CD8-positive, alpha-beta memory T cell (primary cell): ENCODE measurements at regions not wholly inside any gene's neighbourhood (a gene's known extent, or its start where the extent isn't known, plus 50 kb on each side); places are given as distances from the start of the nearest gene placed in this dataset.

Experiments used
- CTCF ChIA-PET: fragments of 350-600 bp; sonication (Branson Sonifier 250); formaldehyde crosslinking; loops from one replicate; lab custom pipeline; 2021; ENCODE audit warnings: antibody characterized with exemption; lab: Charles Lee
- POLR2A ChIA-PET: fragments of 350-600 bp; sonication (Branson Sonifier 250); formaldehyde crosslinking; loops from one replicate; lab custom pipeline; 2021; ENCODE audit warnings: antibody characterized with exemption; lab: Charles Lee
- DNase-seq, 5 donors: peaks; one replicate each; pipeline versions ENCODE4 v3.0.0 to v3.0.0-alpha.2; 2020 to 2022; ENCODE audit warnings: mixed read lengths in 1 of 5
- H3K27ac ChIP-seq: one replicate; pipeline ENCODE4 v1.7.0; 2013; ENCODE audit warnings: low read depth, mild to moderate bottlenecking, low read length, moderate library complexity
- H3K27me3 ChIP-seq: 2 replicates; pipeline ENCODE4 v1.7.0; 2013; ENCODE audit warnings: low read length, mild to moderate bottlenecking; ENCODE audit not compliant: insufficient read depth, poor library complexity, severe bottlenecking
- H3K36me3 ChIP-seq: 2 replicates; pipeline ENCODE4 v1.7.0; 2013; ENCODE audit warnings: mild to moderate bottlenecking, low read length, moderate library complexity; ENCODE audit not compliant: insufficient read depth
- H3K4me1 ChIP-seq: 2 replicates; pipeline ENCODE4 v1.7.0; 2013; ENCODE audit warnings: mild to moderate bottlenecking, low read length, moderate library complexity; ENCODE audit not compliant: insufficient read depth
- H3K4me3 ChIP-seq: 2 replicates; pipeline ENCODE4 v1.7.0; 2013; ENCODE audit warnings: mild to moderate bottlenecking, low read length
- H3K9me3 ChIP-seq: 2 replicates; pipeline ENCODE4 v1.7.0; 2013; ENCODE audit warnings: mild to moderate bottlenecking, low read length
- H3K27ac Mint-ChIP-seq, 8 donors: one replicate each; pipeline ENCODE4 v1.8.0; 2020 to 2021; ENCODE audit warnings: mixed read lengths in 8 of 8, mild to moderate bottlenecking in 6 of 8, inconsistent platforms in 3 of 8, moderate library complexity in 3 of 8
- H3K27me3 Mint-ChIP-seq, 2 donors: one replicate each; pipeline ENCODE4 v1.8.0; 2020 to 2021; ENCODE audit warnings: mixed read lengths in 2 of 2, mild to moderate bottlenecking in 1 of 2, moderate library complexity in 1 of 2
- H3K36me3 Mint-ChIP-seq, 3 donors: one replicate each; pipeline ENCODE4 v1.8.0; 2020 to 2021; ENCODE audit warnings: mixed read lengths in 3 of 3, inconsistent platforms in 1 of 3, mild to moderate bottlenecking in 1 of 3
- H3K4me1 Mint-ChIP-seq, 3 donors: one replicate each; pipeline ENCODE4 v1.8.0; 2020 to 2021; ENCODE audit warnings: mixed read lengths in 3 of 3, inconsistent platforms in 1 of 3, mild to moderate bottlenecking in 1 of 3
- H3K4me3 Mint-ChIP-seq, 7 donors: one replicate each; pipeline ENCODE4 v1.8.0; 2020 to 2021; ENCODE audit warnings: mixed read lengths in 7 of 7, mild to moderate bottlenecking in 6 of 7, moderate library complexity in 4 of 7, inconsistent platforms in 2 of 7
- H3K9me3 Mint-ChIP-seq, 5 donors: one replicate each; pipeline ENCODE4 v1.8.0; 2020 to 2022; ENCODE audit warnings: mixed read lengths in 5 of 5, mild to moderate bottlenecking in 3 of 5, moderate library complexity in 2 of 5, inconsistent platforms in 1 of 5

DNA sequence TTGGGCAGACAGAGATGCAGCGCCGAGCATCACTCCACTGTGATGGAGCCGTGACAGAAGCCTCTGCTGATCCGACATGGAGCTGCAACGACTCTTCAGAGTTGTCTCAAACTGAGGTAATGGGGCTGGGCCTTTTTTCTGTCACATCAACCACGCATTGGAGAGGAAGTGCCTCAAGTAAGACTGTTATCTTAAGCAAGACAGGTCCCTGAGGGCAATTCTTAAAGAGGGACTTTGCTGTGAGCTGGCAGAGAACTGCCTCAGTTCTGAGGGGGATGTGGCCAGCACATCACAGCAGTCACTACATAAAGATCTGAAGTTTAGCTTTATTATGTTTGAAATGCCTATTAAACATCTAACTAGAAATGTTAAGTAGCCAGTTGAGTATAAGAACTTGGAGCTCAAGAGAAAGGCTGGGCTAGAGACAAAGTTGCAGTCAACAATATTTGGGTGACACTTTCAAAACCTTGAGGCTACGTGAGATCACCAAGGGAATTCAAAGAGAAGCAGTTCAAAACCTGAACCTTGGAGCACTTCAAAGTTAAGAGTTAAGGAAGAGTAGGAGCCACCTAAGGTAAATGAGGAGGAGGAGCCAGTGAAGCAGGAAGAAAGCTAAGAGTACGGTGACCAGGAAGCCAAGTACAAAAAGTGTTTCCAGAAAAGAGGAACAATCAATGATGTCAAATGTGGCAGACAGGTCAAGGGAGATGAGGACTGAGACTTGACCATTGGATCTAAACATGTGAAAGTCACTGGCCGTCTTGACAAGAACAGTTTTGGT lies 54.2 kb upstream of the BCL9 start:
- no peaks in the 10 kb centered on the region for H3K9me3 Mint-ChIP-seq
- Histone ChIP-seq H3K27me3 (no peaks in the 10 kb centered on the region), H3K4me1 (no peaks in the 10 kb centered on the region), H3K36me3 (no peaks in the 10 kb centered on the region), H3K27ac (no peak overlapping the region), H3K9me3 (no peaks in the 10 kb centered on the region), H3K4me3 (no peak overlapping the region)
- H3K27ac Mint-ChIP-seq: no peak overlapping the region
- CTCF ChIA-PET: interaction anchor here (1.1 to 2.0 kb wide), 2 partner anchors 9 to 154 kb away, joined by 3 to 8 read pairs; no protein-coding TSS in a partner anchor
- POLR2A ChIA-PET: no interaction called here
- no peaks in the 10 kb centered on the region for H3K4me1 Mint-ChIP-seq
- H3K27me3 Mint-ChIP-seq: peaks cover 12 to 18% of the 10 kb centered on the region in 2 donors
- DNase-seq: no peak
- no peaks in the 10 kb centered on the region for H3K36me3 Mint-ChIP-seq
- no peak overlapping the region for H3K4me3 Mint-ChIP-seq

DNA sequence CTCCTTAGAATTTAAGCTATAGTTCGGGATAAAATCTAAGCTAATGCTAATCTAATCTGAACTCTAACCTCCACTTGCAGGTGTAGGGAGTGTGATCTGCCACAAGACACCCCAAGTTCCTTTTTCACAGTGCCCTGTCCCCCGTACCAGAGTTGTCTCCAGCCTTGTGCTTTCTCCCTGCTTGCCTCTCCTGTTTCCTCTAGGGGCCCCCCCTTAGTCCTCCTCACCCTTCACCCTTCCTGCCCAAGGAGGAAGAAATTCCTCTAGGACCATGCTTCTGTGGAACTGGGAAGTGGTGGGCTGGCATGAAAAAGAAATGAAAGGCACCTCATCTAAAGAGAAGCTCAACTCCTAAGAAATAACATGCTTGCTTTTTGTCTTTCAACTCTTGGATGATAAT lies 50.2 kb upstream of the BCL9 start:
- Mint-ChIP-seq H3K27ac (no peak overlapping the region), H3K4me1 (peaks cover 0 to 3% (median 0%) of the 10 kb centered on the region in 3 donors), H3K9me3 (no peaks in the 10 kb centered on the region), H3K4me3 (no peak overlapping the region), H3K36me3 (no peaks in the 10 kb centered on the region), H3K27me3 (peaks cover 4 to 5% of the 10 kb centered on the region in 2 donors)
- Histone ChIP-seq H3K4me1 (peaks cover 4% of the 10 kb centered on the region), H3K36me3 (no peaks in the 10 kb centered on the region), H3K9me3 (no peaks in the 10 kb centered on the region), H3K27me3 (no peaks in the 10 kb centered on the region), H3K4me3 (no peak overlapping the region), H3K27ac (no peak overlapping the region)
- CTCF ChIA-PET: interaction anchor here (4.2 kb wide), 1 partner anchor 136 kb away, joined by 19 read pairs; no protein-coding TSS in a partner anchor
- POLR2A ChIA-PET: no interaction called here
- no peak for DNase-seq
